Naive thymus-derived CD4-positive, alpha-beta T cell (primary cell): ENCODE measurements at regions not wholly inside any gene's neighbourhood (a gene's known extent, or its start where the extent isn't known, plus 50 kb on each side); places are given as distances from the start of the nearest gene placed in this dataset.

Source experiments
- ATAC-seq: fragments of 150-1000 bp; cut with Tn5 transposase; 2 replicates; pipeline ENCODE4 v1.10.0; 2021; ENCODE audit warnings: mild to moderate bottlenecking, moderate library complexity
- CTCF ChIA-PET: fragments of 350-600 bp; sonication (Branson Sonifier 250); formaldehyde crosslinking; loops from one replicate; lab custom pipeline; 2021; ENCODE audit warnings: antibody characterized with exemption; lab: Charles Lee
- POLR2A ChIA-PET: fragments of 350-600 bp; sonication (Branson Sonifier 250); formaldehyde crosslinking; loops from one replicate; lab custom pipeline; 2021; ENCODE audit warnings: antibody characterized with exemption, inconsistent platforms; lab: Charles Lee
- DNase-seq, 9 donors: peaks; one replicate each; pipeline versions ENCODE4 v3.0.0 to v3.0.0-alpha.2; 2020 to 2022; ENCODE audit warnings: mixed read lengths in 1 of 9
- H3K27ac ChIP-seq: one replicate; pipeline ENCODE4 v1.7.0; 2013; ENCODE audit warnings: mild to moderate bottlenecking, low read depth, low read length, moderate library complexity
- H3K27me3 ChIP-seq, 2 donors: one replicate each; pipeline ENCODE4 v1.7.0; 2013; ENCODE audit warnings: low read length in 2 of 2, mild to moderate bottlenecking in 2 of 2, moderate library complexity in 2 of 2; ENCODE audit not compliant: control insufficient read depth in 2 of 2, insufficient read depth in 2 of 2
- H3K36me3 ChIP-seq, 3 experiments: 1 replicate in 2 of 3; 2 replicates in 1 of 3; pipeline ENCODE4 v1.7.0; 2013; ENCODE audit warnings: low read length in 3 of 3, mild to moderate bottlenecking in 3 of 3, moderate library complexity in 1 of 3; ENCODE audit not compliant: insufficient read depth in 3 of 3, control insufficient read depth in 2 of 3
- H3K4me1 ChIP-seq, 2 donors: one replicate each; pipeline ENCODE4 v1.7.0; 2013; ENCODE audit warnings: low read length in 2 of 2, mild to moderate bottlenecking in 2 of 2, moderate library complexity in 1 of 2; ENCODE audit not compliant: control insufficient read depth in 2 of 2, insufficient read depth in 2 of 2
- H3K4me3 ChIP-seq: 2 replicates; pipeline ENCODE4 v1.7.0; 2013; ENCODE audit warnings: mild to moderate bottlenecking, low read length
- H3K9me3 ChIP-seq, 3 experiments: 1 replicate in 2 of 3; 2 replicates in 1 of 3; pipeline ENCODE4 v1.7.0; 2013; ENCODE audit warnings: low read length in 3 of 3; ENCODE audit not compliant: control insufficient read depth in 2 of 3
- H3K27ac Mint-ChIP-seq, 9 donors: one replicate each; pipeline ENCODE4 v1.8.0; 2020 to 2022; ENCODE audit warnings: mixed read lengths in 9 of 9, mild to moderate bottlenecking in 8 of 9, moderate library complexity in 5 of 9, inconsistent platforms in 2 of 9
- H3K27me3 Mint-ChIP-seq, 5 donors: one replicate each; pipeline ENCODE4 v1.8.0; 2021 to 2022; ENCODE audit warnings: mixed read lengths in 5 of 5, mild to moderate bottlenecking in 1 of 5
- H3K36me3 Mint-ChIP-seq, 5 donors: one replicate each; pipeline ENCODE4 v1.8.0; 2020 to 2022; ENCODE audit warnings: mixed read lengths in 5 of 5, mild to moderate bottlenecking in 3 of 5, inconsistent platforms in 1 of 5
- H3K4me1 Mint-ChIP-seq, 7 donors: one replicate each; pipeline ENCODE4 v1.8.0; 2020 to 2022; ENCODE audit warnings: mixed read lengths in 7 of 7, mild to moderate bottlenecking in 3 of 7, inconsistent platforms in 1 of 7
- H3K4me3 Mint-ChIP-seq, 10 donors: one replicate each; pipeline ENCODE4 v1.8.0; 2020 to 2022; ENCODE audit warnings: mild to moderate bottlenecking in 10 of 10, mixed read lengths in 10 of 10, moderate library complexity in 6 of 10, inconsistent platforms in 2 of 10
- H3K9me3 Mint-ChIP-seq, 11 donors: one replicate each; pipeline ENCODE4 v1.8.0; 2020 to 2022; ENCODE audit warnings: mixed read lengths in 11 of 11, mild to moderate bottlenecking in 4 of 11, inconsistent platforms in 1 of 11, moderate library complexity in 1 of 11
- intact Hi-C, 2 donors: fragments of 100-400 bp; cut with micrococcal nuclease; formaldehyde crosslinking; loops; one replicate each; pipeline ENCODE4 v1.15.1; 2023

- Histone ChIP-seq H3K9me3 (peaks cover 0 to 4% (median 0%) of the 10 kb centered on the region in 3 experiments), H3K27ac (no peak overlapping the region), H3K4me1 (no peaks in the 10 kb centered on the region), H3K4me3 (no peak overlapping the region), H3K27me3 (no peaks in the 10 kb centered on the region), H3K36me3 (no peaks in the 10 kb centered on the region)
- Mint-ChIP-seq H3K27ac (no peak overlapping the region), H3K27me3 (no peaks in the 10 kb centered on the region), H3K36me3 (no peaks in the 10 kb centered on the region), H3K9me3 (peaks cover 0 to 30% (median 10%) of the 10 kb centered on the region in 11 donors), H3K4me3 (no peak overlapping the region), H3K4me1 (no peaks in the 10 kb centered on the region)
- DNase-seq: no peak
- ATAC-seq: no peak
- intact Hi-C loops: no loop called here
- ChIA-PET CTCF (no interaction called here), POLR2A (no interaction called here)
Observed at GRCh38 chr5:85920984-85921383, 696.8 kb upstream of the COX7C start.

DNA sequence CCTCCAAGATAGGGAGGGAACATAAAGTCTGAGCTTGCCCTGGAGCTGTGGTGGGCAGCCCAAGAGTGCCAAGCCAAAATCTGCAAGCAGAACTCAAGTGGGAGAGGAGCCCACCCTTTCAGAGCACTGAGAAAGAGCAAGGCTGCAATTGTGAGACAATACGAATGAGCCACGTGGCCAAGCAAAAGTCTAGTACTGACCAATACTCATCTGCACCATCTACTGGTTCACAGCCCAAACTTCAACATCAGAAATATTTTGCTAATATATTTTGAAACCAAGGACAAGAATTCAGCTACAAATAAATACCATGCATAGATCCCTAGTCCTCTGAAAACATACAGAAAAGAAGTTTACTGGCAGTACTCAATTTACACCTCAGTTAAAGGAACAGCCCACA lies 696.2 kb upstream of the COX7C start:
- ATAC-seq (no peak), DNase-seq (no peak)
- H3K9me3 ChIP-seq: peaks cover 0 to 4% (median 0%) of the 10 kb centered on the region in 3 experiments
- no peaks in the 10 kb centered on the region for H3K27me3 ChIP-seq
- H3K27ac ChIP-seq: no peak overlapping the region
- no peaks in the 10 kb centered on the region for H3K36me3 ChIP-seq
- Mint-ChIP-seq H3K36me3 (no peaks in the 10 kb centered on the region), H3K9me3 (peaks cover 0 to 30% (median 10%) of the 10 kb centered on the region in 11 donors), H3K4me3 (no peak overlapping the region), H3K27ac (no peak overlapping the region), H3K4me1 (no peaks in the 10 kb centered on the region), H3K27me3 (no peaks in the 10 kb centered on the region)
- POLR2A ChIA-PET: no interaction called here
- intact Hi-C loops: no loop called here
- CTCF ChIA-PET: no interaction called here
- no peaks in the 10 kb centered on the region for H3K4me1 ChIP-seq
- no peak overlapping the region for H3K4me3 ChIP-seq

DNA sequence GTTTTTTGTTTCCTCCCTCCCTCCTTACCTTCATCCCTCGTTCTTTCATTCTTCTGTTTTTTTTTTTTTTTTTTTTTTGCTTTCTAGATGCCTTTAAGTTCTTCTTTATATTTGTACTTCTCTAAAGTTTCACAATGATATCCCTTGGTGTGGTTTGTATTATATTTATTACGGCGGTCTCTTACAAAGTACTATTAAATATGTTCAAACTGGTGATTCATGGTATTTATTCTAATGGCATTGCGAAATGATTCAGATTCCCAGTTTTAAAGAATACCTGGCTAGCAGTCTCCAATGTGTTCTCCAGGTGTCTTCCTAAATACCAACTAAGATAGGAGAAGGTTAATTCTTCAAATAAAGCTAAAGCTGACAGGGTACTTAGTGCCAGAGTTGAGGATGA lies 690.1 kb upstream of the COX7C start:
- DNase-seq (no peak), ATAC-seq (no peak)
- ChIA-PET POLR2A (no interaction called here), CTCF (no interaction called here)
- Histone ChIP-seq H3K4me1 (no peaks in the 10 kb centered on the region), H3K27ac (no peak overlapping the region), H3K4me3 (no peak overlapping the region), H3K36me3 (no peaks in the 10 kb centered on the region), H3K9me3 (no peaks in the 10 kb centered on the region), H3K27me3 (no peaks in the 10 kb centered on the region)
- H3K27ac Mint-ChIP-seq: no peak overlapping the region
- no peaks in the 10 kb centered on the region for H3K36me3 Mint-ChIP-seq
- H3K9me3 Mint-ChIP-seq: peaks cover 3 to 33% (median 15%) of the 10 kb centered on the region in 11 donors
- no peak overlapping the region for H3K4me3 Mint-ChIP-seq
- intact Hi-C loops: no loop called here
- H3K27me3 Mint-ChIP-seq: no peaks in the 10 kb centered on the region
- no peaks in the 10 kb centered on the region for H3K4me1 Mint-ChIP-seq

DNA sequence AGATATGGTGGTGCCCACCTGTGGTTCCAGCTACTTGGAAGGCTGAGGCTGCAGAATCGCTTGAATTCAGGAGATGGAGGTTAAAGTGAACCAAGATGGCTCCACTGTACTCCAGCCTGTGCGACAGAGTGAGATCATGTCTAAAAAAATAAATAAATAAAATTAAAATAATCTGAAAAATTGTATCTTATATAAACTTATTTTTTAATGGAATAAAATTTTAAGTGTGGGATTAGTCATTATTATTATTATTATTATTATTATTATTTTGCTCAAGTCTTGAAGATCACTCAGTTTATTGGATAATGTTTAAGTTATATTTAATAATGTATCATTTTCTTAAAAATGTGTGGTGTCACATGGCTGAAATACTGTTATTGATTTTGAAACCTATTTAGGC lies 688.0 kb upstream of the COX7C start:
- Mint-ChIP-seq H3K4me1 (no peaks in the 10 kb centered on the region), H3K27ac (no peak overlapping the region), H3K36me3 (no peaks in the 10 kb centered on the region), H3K9me3 (peaks cover 3 to 23% (median 9%) of the 10 kb centered on the region in 11 donors), H3K4me3 (no peak overlapping the region), H3K27me3 (no peaks in the 10 kb centered on the region)
- H3K27me3 ChIP-seq: no peaks in the 10 kb centered on the region
- DNase-seq (no peak), ATAC-seq (no peak)
- intact Hi-C loops: no loop called here
- H3K9me3 ChIP-seq: no peaks in the 10 kb centered on the region
- H3K4me1 ChIP-seq: no peaks in the 10 kb centered on the region
- H3K27ac ChIP-seq: no peak overlapping the region
- H3K4me3 ChIP-seq: no peak overlapping the region
- H3K36me3 ChIP-seq: no peaks in the 10 kb centered on the region
- POLR2A ChIA-PET: no interaction called here
- CTCF ChIA-PET: no interaction called here

GRCh38 chr5:85931220-85931619 lies 686.5 kb upstream of the COX7C start:
- H3K4me3 ChIP-seq: no peak overlapping the region
- H3K4me1 ChIP-seq: no peaks in the 10 kb centered on the region
- no peak for DNase-seq
- ChIA-PET POLR2A (no interaction called here), CTCF (no interaction called here)
- Mint-ChIP-seq H3K27ac (no peak overlapping the region), H3K9me3 (peaks cover 0 to 21% (median 4%) of the 10 kb centered on the region in 11 donors), H3K4me3 (no peak overlapping the region), H3K4me1 (no peaks in the 10 kb centered on the region), H3K36me3 (no peaks in the 10 kb centered on the region), H3K27me3 (no peaks in the 10 kb centered on the region)
- intact Hi-C loops: no loop called here
- H3K36me3 ChIP-seq: no peaks in the 10 kb centered on the region
- no peaks in the 10 kb centered on the region for H3K9me3 ChIP-seq
- ATAC-seq: no peak
- H3K27me3 ChIP-seq: no peaks in the 10 kb centered on the region
- no peak overlapping the region for H3K27ac ChIP-seq

DNA sequence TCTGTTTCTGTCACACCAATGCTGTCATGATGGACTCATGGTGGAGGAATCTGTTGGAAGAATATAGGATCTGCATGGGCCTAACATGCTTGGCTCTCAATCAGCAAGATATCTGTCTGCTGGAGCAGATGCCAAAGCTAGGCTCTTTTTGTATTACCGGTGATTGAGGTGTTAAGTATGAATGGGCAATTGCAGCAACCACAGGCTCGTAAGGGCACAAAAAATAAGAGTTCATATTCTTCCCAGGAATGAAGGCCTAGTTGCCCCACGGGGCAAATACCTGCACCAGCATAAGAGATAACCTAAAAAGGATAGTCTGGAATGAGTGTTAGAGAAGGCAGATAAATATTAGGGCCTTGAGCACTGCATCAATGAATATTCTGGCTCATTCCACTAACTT lies 679.5 kb upstream of the COX7C start:
- Histone ChIP-seq H3K36me3 (no peaks in the 10 kb centered on the region), H3K27me3 (no peaks in the 10 kb centered on the region), H3K9me3 (no peaks in the 10 kb centered on the region), H3K4me1 (no peaks in the 10 kb centered on the region), H3K27ac (no peak overlapping the region), H3K4me3 (no peak overlapping the region)
- Mint-ChIP-seq H3K4me3 (no peak overlapping the region), H3K36me3 (no peaks in the 10 kb centered on the region), H3K27ac (no peak overlapping the region), H3K27me3 (no peaks in the 10 kb centered on the region), H3K4me1 (no peaks in the 10 kb centered on the region), H3K9me3 (peaks cover 0 to 15% (median 3%) of the 10 kb centered on the region in 11 donors)
- CTCF ChIA-PET: no interaction called here
- ATAC-seq: no peak
- POLR2A ChIA-PET: no interaction called here
- DNase-seq: no peak
- intact Hi-C loops: no loop called here

DNA sequence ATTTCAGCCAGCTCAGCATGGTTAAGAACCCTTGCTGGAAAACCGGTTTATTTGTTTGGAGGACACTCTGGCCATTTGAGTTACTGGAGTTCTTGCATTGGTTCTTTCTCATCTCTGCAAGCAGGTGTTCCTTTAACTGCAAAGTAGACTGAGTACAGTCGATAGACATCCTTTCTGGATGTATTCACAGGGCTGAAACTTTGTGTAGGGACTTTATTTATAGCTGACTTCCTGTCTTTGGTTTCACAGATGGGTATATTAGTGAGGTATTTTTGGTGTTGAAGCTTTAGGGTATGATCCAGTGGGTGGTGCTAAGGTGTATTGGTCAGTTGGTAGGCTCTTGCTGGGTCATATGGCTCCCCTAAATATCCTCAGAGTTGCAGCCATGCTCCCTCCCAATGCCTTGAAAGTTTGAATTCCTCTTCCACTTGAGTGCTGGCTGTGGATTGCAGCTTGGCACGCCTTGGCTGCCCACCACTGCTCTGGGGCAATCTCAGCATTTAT lies 666.0 kb upstream of the COX7C start:
- Histone ChIP-seq H3K4me3 (no peak overlapping the region), H3K27ac (no peak overlapping the region), H3K27me3 (no peaks in the 10 kb centered on the region), H3K36me3 (no peaks in the 10 kb centered on the region), H3K4me1 (no peaks in the 10 kb centered on the region), H3K9me3 (no peaks in the 10 kb centered on the region)
- intact Hi-C loops: no loop called here
- POLR2A ChIA-PET: no interaction called here
- Mint-ChIP-seq H3K27ac (no peak overlapping the region), H3K9me3 (peaks cover 0 to 13% (median 3%) of the 10 kb centered on the region in 11 donors), H3K27me3 (no peaks in the 10 kb centered on the region), H3K4me1 (no peaks in the 10 kb centered on the region), H3K36me3 (no peaks in the 10 kb centered on the region), H3K4me3 (no peak overlapping the region)
- CTCF ChIA-PET: no interaction called here
- no peak for ATAC-seq
- no peak for DNase-seq
